H1 (cell line): ENCODE measurements at regions not wholly inside any gene's neighbourhood (a gene's known extent, or its start where the extent isn't known, plus 50 kb on each side); places are given as distances from the start of the nearest gene placed in this dataset.

Experiments used
- CHD1 ChIP-seq: IDR thresholded peaks from 2 replicates; pipeline ENCODE4 v1.6.1; 2012; ENCODE audit warnings: low read depth, low read length, improper control_type of control experiment
- CTCF ChIP-seq, 3 experiments: IDR thresholded peaks; 1 replicate in 2 of 3; 2 replicates in 1 of 3; pipeline versions ENCODE4 v1.5.1 to v1.6.1; 2011; ENCODE audit warnings: low read length in 3 of 3, mild to moderate bottlenecking in 3 of 3, inconsistent platforms in 2 of 3, low read depth in 1 of 3, moderate library complexity in 1 of 3; ENCODE audit not compliant: insufficient read depth in 1 of 3; ENCODE audit errors: control extremely low read depth in 1 of 3
- HDAC6 ChIP-seq: IDR thresholded peaks from one replicate; pipeline ENCODE4 v1.7.1; 2012; ENCODE audit warnings: low read depth, mild to moderate bottlenecking, inconsistent platforms, low read length, moderate library complexity
- KDM1A ChIP-seq: fragments of 200-600, 300-600 bp; sonication (generic); IDR thresholded peaks from 2 replicates; pipeline ENCODE4 v1.7.1; 2016; ENCODE audit warnings: mild to moderate bottlenecking, low read length, borderline replicate concordance
- NANOG ChIP-seq: IDR thresholded peaks from 2 replicates; pipeline ENCODE4 v1.6.1; 2011; ENCODE audit warnings: low read length, low read depth, mild to moderate bottlenecking, inconsistent platforms; ENCODE audit not compliant: insufficient read depth, poor library complexity, severe bottlenecking
- YY1 ChIP-seq: IDR thresholded peaks from 2 replicates; pipeline ENCODE4 v1.6.1; 2011; ENCODE audit warnings: low read depth, mild to moderate bottlenecking, low read length
- TF ChIP-seq, protein P1 (sequence below): fragments of 300-600 bp; sonication (generic); IDR thresholded peaks from 2 replicates; pipeline ENCODE4 v1.7.1; 2012; ENCODE audit warnings: low read length, moderate library complexity, mild to moderate bottlenecking, inconsistent platforms; ENCODE audit not compliant: insufficient replicate concordance
- TF ChIP-seq, protein P2 (sequence below): IDR thresholded peaks from 2 replicates; pipeline ENCODE4 v1.6.1; 2011; ENCODE audit warnings: low read depth, mild to moderate bottlenecking, low read length; ENCODE audit not compliant: insufficient read depth

GRCh38 chr11:70912226-70912840 is 340.0 kb downstream of the SHANK2 start (continued):
- TF ChIP-seq, protein P1, sequence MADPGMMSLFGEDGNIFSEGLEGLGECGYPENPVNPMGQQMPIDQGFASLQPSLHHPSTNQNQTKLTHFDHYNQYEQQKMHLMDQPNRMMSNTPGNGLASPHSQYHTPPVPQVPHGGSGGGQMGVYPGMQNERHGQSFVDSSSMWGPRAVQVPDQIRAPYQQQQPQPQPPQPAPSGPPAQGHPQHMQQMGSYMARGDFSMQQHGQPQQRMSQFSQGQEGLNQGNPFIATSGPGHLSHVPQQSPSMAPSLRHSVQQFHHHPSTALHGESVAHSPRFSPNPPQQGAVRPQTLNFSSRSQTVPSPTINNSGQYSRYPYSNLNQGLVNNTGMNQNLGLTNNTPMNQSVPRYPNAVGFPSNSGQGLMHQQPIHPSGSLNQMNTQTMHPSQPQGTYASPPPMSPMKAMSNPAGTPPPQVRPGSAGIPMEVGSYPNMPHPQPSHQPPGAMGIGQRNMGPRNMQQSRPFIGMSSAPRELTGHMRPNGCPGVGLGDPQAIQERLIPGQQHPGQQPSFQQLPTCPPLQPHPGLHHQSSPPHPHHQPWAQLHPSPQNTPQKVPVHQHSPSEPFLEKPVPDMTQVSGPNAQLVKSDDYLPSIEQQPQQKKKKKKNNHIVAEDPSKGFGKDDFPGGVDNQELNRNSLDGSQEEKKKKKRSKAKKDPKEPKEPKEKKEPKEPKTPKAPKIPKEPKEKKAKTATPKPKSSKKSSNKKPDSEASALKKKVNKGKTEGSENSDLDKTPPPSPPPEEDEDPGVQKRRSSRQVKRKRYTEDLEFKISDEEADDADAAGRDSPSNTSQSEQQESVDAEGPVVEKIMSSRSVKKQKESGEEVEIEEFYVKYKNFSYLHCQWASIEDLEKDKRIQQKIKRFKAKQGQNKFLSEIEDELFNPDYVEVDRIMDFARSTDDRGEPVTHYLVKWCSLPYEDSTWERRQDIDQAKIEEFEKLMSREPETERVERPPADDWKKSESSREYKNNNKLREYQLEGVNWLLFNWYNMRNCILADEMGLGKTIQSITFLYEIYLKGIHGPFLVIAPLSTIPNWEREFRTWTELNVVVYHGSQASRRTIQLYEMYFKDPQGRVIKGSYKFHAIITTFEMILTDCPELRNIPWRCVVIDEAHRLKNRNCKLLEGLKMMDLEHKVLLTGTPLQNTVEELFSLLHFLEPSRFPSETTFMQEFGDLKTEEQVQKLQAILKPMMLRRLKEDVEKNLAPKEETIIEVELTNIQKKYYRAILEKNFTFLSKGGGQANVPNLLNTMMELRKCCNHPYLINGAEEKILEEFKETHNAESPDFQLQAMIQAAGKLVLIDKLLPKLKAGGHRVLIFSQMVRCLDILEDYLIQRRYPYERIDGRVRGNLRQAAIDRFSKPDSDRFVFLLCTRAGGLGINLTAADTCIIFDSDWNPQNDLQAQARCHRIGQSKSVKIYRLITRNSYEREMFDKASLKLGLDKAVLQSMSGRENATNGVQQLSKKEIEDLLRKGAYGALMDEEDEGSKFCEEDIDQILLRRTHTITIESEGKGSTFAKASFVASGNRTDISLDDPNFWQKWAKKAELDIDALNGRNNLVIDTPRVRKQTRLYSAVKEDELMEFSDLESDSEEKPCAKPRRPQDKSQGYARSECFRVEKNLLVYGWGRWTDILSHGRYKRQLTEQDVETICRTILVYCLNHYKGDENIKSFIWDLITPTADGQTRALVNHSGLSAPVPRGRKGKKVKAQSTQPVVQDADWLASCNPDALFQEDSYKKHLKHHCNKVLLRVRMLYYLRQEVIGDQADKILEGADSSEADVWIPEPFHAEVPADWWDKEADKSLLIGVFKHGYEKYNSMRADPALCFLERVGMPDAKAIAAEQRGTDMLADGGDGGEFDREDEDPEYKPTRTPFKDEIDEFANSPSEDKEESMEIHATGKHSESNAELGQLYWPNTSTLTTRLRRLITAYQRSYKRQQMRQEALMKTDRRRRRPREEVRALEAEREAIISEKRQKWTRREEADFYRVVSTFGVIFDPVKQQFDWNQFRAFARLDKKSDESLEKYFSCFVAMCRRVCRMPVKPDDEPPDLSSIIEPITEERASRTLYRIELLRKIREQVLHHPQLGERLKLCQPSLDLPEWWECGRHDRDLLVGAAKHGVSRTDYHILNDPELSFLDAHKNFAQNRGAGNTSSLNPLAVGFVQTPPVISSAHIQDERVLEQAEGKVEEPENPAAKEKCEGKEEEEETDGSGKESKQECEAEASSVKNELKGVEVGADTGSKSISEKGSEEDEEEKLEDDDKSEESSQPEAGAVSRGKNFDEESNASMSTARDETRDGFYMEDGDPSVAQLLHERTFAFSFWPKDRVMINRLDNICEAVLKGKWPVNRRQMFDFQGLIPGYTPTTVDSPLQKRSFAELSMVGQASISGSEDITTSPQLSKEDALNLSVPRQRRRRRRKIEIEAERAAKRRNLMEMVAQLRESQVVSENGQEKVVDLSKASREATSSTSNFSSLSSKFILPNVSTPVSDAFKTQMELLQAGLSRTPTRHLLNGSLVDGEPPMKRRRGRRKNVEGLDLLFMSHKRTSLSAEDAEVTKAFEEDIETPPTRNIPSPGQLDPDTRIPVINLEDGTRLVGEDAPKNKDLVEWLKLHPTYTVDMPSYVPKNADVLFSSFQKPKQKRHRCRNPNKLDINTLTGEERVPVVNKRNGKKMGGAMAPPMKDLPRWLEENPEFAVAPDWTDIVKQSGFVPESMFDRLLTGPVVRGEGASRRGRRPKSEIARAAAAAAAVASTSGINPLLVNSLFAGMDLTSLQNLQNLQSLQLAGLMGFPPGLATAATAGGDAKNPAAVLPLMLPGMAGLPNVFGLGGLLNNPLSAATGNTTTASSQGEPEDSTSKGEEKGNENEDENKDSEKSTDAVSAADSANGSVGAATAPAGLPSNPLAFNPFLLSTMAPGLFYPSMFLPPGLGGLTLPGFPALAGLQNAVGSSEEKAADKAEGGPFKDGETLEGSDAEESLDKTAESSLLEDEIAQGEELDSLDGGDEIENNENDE, result no peak
- no peak for TF ChIP-seq CTCF (IDR thresholded peaks at IDR 0.05; ENCODE audit: control extremely low read depth in 1 of 3, insufficient read depth in 1 of 3, low read depth in 1 of 3, low read length in 3 of 3)
- TF ChIP-seq HDAC6, result no peak
- TF ChIP-seq, protein P2, sequence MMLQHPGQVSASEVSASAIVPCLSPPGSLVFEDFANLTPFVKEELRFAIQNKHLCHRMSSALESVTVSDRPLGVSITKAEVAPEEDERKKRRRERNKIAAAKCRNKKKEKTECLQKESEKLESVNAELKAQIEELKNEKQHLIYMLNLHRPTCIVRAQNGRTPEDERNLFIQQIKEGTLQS, result no peak
- TF ChIP-seq CHD1, result no peak
- TF ChIP-seq NANOG, result no peak
- TF ChIP-seq KDM1A, result no peak
- TF ChIP-seq YY1, result no peak
